ENCODE measurements at regions not wholly inside any gene's neighbourhood (a gene's known extent, or its start where the extent isn't known, plus 50 kb on each side); places are given as distances from the start of the nearest gene placed in this dataset.

GRCh38 chr14:27006570-27006969 is 408.7 kb upstream of the NOVA1 start:
- DNase-seq: no peak

- DNase-seq: no peak
Observed at GRCh38 chr14:27008187-27008586, 410.4 kb upstream of the NOVA1 start.

GRCh38 chr14:27012641-27013040 is 414.8 kb upstream of the NOVA1 start:
- DNase-seq: no peak

- no peak for DNase-seq
Observed at GRCh38 chr14:27013678-27014077, 415.8 kb upstream of the NOVA1 start.

GRCh38 chr14:27015065-27015464 is 417.2 kb upstream of the NOVA1 start:
- no peak for DNase-seq

GRCh38 chr14:27025648-27026047 is 427.8 kb upstream of the NOVA1 start:
- DNase-seq: no peak

GRCh38 chr14:27026097-27026496 is 428.3 kb upstream of the NOVA1 start:
- DNase-seq: no peak

GRCh38 chr14:27040552-27040951 is 442.7 kb upstream of the NOVA1 start:
- DNase-seq: no peak

- DNase-seq: peak; percentile 53 to 60
Observed at GRCh38 chr14:27049701-27050100, 451.9 kb upstream of the NOVA1 start.

- DNase-seq: peak; percentile 42 to 53
Observed at GRCh38 chr14:27050208-27050607, 452.4 kb upstream of the NOVA1 start.

- DNase-seq: no peak
Observed at GRCh38 chr14:27056586-27056985, 458.8 kb upstream of the NOVA1 start.

GRCh38 chr14:27061299-27061698 is 463.5 kb upstream of the NOVA1 start:
- no peak for DNase-seq

- DNase-seq: no peak
Observed at GRCh38 chr14:27063959-27064358, 466.1 kb upstream of the NOVA1 start.

GRCh38 chr14:27065886-27066285 is 468.1 kb upstream of the NOVA1 start:
- DNase-seq: no peak

GRCh38 chr14:27067961-27068360 is 470.1 kb upstream of the NOVA1 start:
- DNase-seq: no peak

GRCh38 chr14:27072589-27072988 is 474.8 kb upstream of the NOVA1 start:
- DNase-seq: no peak

- no peak for DNase-seq
Observed at GRCh38 chr14:27075503-27075902, 477.7 kb upstream of the NOVA1 start.

- DNase-seq: peak; percentile 11 to 14
Observed at GRCh38 chr14:27077214-27077613, 479.4 kb upstream of the NOVA1 start.

- no peak for DNase-seq
Observed at GRCh38 chr14:27077710-27078109, 479.9 kb upstream of the NOVA1 start.

- DNase-seq: no peak
Observed at GRCh38 chr14:27078191-27078590, 480.4 kb upstream of the NOVA1 start.

GRCh38 chr14:27079716-27080115 is 481.9 kb upstream of the NOVA1 start:
- no peak for DNase-seq

GRCh38 chr14:27085500-27085899 is 487.7 kb upstream of the NOVA1 start:
- DNase-seq: no peak

- no peak for DNase-seq
Observed at GRCh38 chr14:27090716-27091115, 492.9 kb upstream of the NOVA1 start.

- no peak for DNase-seq
Observed at GRCh38 chr14:27091973-27092372, 494.1 kb upstream of the NOVA1 start.

- no peak for DNase-seq
Observed at GRCh38 chr14:27096091-27096490, 498.3 kb upstream of the NOVA1 start.

- DNase-seq: no peak
Observed at GRCh38 chr14:27098451-27098850, 500.6 kb upstream of the NOVA1 start.

Data from SHP77 (cell line).